GM21576 (cell line): ENCODE measurements at regions not wholly inside any gene's neighbourhood (a gene's known extent, or its start where the extent isn't known, plus 50 kb on each side); places are given as distances from the start of the nearest gene placed in this dataset.
"Not testable (repeated sequence)": the region's sequence is repeated elsewhere in the genome, so short reads cannot be mapped to it uniquely, and the experiment has no call there.

Source experiments
- ATAC-seq: cut with Tn5 transposase; IDR thresholded peaks from one replicate; pipeline ENCODE4 v1.9.1; 2021; ENCODE audit warnings: mild to moderate bottlenecking, moderate library complexity; ENCODE audit not compliant: unreplicated experiment

DNA sequence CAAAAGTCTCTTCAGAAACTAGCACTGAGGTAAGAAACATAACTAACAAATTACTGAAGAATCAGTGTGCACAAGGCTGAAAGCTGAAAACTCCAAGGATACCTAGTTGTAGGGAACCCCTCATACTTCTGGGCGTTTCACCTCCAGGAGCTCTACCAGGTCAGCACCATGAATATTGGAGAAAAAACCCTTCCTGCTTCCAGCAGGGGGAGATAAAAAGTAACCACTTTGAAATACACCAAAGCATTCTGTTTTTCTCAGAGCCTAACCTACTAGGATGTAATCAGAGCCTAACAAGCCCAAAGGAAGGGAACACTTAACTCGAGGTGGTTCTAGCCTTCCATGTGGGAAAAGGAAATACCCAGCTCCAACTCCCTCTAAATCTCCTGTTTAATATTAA lies 175.8 kb upstream of the MME start:
- ATAC-seq = no peak

DNA sequence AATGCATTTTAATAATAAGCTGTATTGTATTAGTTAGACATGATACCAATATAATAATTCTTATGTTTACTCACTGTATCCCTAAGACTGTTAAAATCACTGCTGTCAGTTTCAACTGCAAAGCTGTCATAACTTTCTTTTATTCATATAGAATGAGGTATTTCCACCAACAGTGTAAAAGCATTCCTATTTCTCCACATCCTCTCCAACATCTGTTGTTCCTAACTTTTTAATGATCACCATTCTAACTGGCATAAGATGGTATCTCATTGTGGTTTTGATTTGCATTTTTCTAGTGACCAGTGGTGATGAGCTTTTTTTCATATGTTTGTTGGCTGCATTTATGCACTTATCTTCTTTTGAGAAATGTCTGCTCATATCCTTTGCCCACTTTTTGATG lies 177.6 kb upstream of the MME start:
- not testable (repeated sequence) for ATAC-seq

- no peak for ATAC-seq
Observed at GRCh38 chr3:154901278-154901677, 178.8 kb upstream of the MME start.

- no peak for ATAC-seq
Observed at GRCh38 chr3:154900816-154901215, 179.3 kb upstream of the MME start.

GRCh38 chr3:154898916-154899315 lies 181.2 kb upstream of the MME start:
- ATAC-seq = no peak

DNA sequence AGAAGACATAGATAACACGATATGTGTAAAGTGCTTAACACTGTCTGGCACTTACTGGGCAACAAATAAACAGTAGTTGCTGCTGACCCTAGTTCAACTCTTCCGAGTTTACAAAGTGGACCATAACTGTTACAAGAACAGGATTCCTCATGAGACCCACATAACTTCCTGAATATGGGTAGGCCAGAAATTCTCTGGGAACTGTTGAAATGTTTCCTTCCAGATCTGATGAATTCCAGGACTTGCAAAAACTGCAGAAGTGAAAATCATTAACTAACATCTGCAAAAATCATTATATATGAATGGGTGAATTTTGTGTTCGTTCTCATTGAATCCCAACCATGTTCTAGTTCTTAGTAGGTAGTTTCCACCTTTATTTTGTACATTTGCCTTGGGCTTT lies 181.7 kb upstream of the MME start:
- no peak for ATAC-seq

GRCh38 chr3:154893813-154894212 lies 186.3 kb upstream of the MME start:
- ATAC-seq = no peak

- no peak for ATAC-seq
Observed at GRCh38 chr3:154889227-154889634, 190.9 kb upstream of the MME start.

- no peak for ATAC-seq
Observed at GRCh38 chr3:154887869-154888268, 192.2 kb upstream of the MME start.

- no peak for ATAC-seq
Observed at GRCh38 chr3:154886437-154886836, 193.7 kb upstream of the MME start.

DNA sequence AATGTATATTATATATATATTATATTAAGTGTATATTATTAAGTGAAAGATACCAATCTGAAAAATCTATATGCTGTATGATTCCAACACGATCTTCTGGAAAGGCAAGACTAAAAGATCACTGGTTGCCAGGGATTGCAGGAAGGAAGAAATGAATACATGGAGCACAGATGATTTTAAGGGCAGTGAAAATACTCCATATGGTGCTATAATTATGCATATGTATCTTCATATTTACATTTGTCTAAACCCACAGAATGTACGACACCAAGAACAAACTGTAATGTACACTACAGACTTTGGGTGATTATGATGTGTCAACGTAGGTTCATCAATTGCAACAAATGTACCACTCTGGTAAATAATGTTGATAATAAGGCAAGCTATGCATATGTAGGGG lies 194.7 kb upstream of the MME start:
- ATAC-seq = no peak

DNA sequence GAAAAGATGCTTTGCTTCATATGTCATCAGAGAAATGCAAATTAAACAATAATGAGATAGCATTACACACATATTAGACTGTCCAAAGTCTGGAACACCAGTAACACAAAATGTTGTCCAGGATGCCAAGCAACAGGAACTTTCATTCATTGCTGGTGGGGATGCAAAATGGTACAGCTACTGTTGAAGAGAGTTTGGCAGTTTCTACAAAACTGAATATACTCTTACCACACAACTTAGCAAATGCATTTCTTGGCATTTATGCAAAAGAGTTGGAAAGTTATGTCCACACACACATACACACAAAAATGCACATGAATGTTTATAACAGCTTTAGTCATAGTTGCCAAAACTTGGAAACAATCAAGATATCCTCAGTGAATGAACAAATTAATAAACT lies 195.2 kb upstream of the MME start:
- ATAC-seq = no peak

DNA sequence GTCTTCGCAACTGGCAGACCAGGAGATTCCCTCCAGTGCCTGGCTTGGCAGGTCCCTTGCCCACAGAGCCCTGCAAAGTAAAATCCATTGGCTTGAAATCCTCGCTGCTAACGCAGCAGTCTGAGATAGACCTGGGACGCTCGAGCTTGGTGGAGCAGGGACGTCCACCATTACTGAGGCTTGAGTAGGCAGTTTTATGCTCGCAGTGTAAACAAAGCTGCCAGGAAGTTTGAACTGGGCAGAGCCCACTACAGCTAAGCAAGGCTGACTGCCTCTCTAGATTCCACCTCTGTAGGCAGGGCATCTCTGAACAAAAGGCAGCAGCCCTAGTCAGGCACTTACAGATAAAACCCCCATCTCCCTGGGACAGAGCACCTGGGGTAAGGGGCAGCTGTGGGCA lies 205.0 kb upstream of the MME start:
- ATAC-seq = no peak

DNA sequence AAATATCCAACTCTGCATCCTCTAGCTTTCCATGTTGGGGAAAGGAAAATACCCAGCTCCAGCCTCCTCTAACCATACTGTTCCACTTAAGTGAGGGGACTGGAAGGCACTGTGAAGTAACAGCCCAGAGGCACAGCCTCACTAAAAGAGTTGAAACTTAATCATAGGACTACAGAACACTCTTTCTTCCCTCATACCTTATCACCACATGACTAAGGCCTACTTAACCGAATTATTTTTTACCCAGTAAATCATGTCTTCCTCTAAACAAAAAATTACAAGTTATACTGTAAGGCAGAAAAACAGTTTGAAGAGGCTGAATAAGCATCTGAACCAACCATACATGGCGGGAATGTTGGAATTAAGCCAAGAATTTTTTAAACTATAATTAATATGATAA lies 207.4 kb upstream of the MME start:
- ATAC-seq = no peak

DNA sequence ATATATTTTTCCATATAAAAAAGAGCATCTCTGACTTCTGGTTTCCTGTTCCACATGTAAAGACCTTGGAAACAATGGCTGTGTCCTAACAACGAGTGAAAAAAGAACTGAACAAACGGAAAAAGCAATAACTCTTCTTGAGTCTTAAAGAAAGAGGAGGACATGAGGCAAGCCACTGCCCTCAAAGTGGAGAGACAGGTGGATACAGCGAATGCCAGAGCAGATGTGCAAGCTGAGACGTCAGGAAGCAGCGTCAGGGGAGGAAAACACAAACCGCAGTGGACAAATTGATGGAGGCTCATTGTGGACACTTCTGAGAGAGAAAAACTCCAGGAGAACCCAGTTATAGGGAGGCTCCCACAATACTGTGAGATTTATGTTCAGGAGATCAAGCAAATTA lies 208.0 kb upstream of the MME start:
- no peak for ATAC-seq

DNA sequence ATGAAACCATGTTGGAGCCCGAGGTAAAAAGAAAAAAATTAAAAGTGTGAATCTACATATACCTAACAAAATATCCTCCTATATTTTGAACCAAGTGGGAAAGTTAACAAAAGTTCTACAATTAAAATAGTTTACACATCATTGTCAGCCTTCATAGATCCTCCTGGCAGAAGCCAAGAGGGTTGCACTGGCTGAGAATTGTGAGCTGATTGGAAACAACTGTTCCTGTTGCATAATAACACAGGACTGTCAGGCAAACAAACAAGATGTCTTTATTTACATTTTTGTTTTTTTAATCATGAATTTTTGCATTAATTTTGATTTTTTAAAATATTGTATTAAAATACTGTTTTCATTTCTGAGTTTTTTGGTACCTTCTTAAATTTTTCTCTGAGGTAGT lies 215.2 kb upstream of the MME start:
- no peak for ATAC-seq

DNA sequence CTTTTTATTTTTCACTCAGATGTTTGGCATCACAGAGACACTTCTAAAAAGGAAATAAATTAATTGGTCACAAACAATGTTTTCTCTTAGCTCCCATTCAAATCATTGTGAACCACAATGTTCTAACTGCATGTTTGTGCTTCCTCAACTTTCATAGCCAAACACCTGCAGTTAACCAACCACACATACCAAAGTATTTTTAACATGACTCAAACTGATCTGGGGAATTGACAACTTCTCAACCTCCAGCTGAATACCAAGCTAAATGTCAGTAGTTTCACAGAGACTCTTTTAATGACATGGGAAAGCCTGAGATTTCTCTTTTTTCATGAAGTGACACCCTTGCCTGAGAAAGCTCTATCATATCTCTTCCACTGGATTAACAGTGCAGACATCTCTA lies 217.9 kb upstream of the MME start:
- no peak for ATAC-seq

DNA sequence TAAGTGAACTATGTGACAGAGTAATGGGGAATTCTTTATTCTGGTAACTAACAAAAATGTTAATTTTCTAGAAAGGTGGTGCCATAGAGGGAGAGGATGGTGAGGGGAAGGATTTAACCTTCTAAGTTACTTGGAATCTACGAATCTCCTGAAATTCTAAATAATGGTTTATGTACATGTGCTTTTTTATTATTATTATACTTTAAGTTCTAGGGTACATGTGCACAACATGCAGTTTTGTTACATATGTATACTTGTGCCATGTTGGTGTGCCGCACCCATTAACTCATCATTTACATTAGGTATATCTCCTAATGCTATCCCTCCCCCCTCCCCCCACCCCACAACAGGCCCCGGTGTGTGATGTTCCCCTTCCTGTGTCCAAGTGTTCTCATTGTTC lies 227.1 kb upstream of the MME start:
- not testable (repeated sequence) for ATAC-seq

- no peak for ATAC-seq
Observed at GRCh38 chr3:154852515-154852914, 227.6 kb upstream of the MME start.

DNA sequence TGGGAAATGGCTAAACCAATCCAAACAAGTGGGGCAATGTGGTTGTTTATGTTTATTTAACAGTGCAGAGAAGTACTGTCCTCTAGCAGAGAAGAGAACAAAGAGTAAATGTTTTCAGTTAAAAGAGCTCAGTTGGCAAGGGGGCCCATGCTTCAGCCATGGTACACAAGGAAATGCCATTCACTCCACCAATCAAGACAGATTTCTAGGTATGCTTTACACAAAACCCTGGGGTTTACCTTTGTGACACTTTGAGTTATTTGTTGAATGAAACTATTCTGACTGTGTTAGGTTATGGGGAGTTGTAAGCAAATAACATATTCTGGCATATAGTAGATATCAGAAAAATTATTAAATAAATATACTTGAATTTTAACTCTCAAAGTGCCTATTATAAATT lies 228.5 kb upstream of the MME start:
- no peak for ATAC-seq

DNA sequence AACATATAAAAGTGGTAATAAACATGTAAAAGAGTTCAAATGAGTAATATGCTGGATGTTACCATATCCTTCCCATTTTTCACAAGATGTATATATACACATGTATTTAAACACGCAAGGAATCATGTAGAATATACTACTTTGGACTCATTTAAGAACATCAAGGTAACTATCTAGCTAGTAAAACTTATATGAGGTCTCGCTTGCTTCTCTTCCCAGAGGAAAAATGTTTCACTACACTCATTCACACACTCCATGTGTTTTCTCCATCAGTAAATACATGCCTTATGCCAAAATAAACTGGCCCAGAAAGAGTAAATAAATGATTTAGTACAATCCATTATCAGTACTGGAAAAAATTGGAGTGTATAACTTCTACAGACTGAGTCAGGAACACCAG lies 229.2 kb upstream of the MME start:
- no peak for ATAC-seq

DNA sequence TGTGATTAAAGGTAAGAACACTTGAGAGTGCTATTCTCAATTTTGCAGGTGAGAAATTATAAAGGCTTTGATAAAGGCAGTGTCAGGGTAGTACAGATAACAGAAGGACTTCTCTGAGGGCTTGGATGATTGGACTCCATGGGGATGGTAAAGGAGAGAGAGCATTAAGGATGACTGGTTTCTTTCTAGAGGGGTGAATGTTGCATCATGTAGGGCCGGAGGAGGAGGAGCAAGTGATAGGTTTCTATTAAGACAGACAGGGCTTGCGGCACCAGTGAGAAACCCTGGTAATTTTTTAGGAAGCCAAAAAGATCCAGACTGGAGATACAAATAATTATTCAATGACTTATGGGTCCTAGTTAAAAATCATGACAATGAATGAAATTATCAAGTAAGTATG lies 230.7 kb upstream of the MME start:
- no peak for ATAC-seq

DNA sequence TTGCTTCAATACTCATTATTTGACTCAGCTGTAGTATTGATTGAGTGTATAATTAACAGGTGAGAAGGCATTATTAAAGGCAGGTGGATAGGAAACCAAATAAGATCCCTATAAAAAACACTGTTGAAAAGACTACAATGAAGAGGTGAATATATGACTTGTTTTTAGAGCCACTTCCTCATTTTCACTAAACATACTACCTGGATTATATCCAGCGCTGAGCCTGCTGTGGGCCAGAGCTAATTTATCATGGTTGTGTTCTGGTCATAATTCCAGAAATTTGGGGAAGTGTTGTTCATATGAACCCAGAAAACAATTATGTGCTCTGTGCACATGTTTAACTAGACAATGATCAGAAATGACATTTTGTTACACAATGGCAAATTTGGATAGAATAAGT lies 235.3 kb upstream of the MME start:
- ATAC-seq = no peak

DNA sequence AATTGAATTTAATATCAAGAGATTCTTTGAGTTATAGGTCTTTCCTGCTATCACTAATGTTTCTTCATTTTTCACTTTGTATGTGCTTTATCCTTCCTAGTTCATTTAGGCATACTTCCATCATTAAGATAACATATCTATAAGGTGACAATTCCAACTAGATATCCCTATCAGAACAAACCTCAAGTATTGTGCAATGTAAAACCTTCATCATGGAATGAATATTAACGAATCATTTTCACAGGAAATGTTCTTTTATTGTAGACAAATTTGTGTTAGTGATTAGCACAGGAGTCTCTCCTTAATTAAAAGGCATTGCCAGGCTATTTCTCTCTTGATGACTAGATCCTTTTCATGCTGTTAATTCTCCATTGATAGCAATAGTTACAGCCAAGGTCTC lies 236.5 kb upstream of the MME start:
- ATAC-seq = no peak
